ENCODE measurements at regions not wholly inside any gene's neighbourhood (a gene's known extent, or its start where the extent isn't known, plus 50 kb on each side); places are given as distances from the start of the nearest gene placed in this dataset.

DNA sequence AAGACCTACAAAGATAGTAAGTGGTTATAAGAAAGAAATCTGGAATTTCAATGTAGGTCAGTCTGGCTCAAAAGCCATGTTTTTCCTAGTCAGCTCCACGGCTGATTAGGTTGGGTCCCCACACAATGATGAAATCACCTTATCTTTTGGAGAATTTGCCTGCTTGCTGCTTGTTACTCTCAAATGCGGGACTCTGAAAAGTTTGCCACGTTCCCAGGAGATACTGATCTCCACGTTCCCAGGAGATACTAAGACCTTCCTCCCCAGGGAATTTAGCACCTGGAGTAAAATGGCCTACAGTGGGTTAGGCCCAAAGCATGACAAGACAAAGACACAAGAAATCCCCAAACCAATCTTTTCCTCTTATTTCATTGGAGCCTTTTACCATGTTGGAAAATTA lies 449.6 kb downstream of the TNS1 start:
- TF ChIP-seq SPI1 (IDR thresholded peaks at IDR 0.05; ENCODE audit: low read depth, low read length), result no peak
- no peak for TF ChIP-seq POLR2AphosphoS5 (IDR thresholded peaks at IDR 0.05; ENCODE audit: low read depth, low read length)
